Smooth muscle cell (in vitro differentiated cells): ENCODE measurements at regions not wholly inside any gene's neighbourhood (a gene's known extent, or its start where the extent isn't known, plus 50 kb on each side); places are given as distances from the start of the nearest gene placed in this dataset.

Experiments used
- DNase-seq: peaks from one replicate; lab custom pipeline; 2025; ENCODE audit not compliant: unreplicated experiment; lab: John Stamatoyannopoulos, UW
- H2AFZ ChIP-seq: fragments of 200-600 bp; sonication (generic); 2 replicates; pipeline ENCODE4 v1.6.0; 2016; ENCODE audit warnings: antibody characterized with exemption, low read depth, mild to moderate bottlenecking
- H3F3A ChIP-seq: fragments of 200-600 bp; sonication (generic); 2 replicates; pipeline ENCODE4 v1.6.0; 2017; ENCODE audit warnings: antibody characterized with exemption, low read depth
- H3K27ac ChIP-seq: fragments of 200-600 bp; sonication (generic); 2 replicates; pipeline ENCODE4 v1.5.1; 2016; ENCODE audit warnings: low read depth, mild to moderate bottlenecking
- H3K27me3 ChIP-seq: fragments of 200-600 bp; sonication (generic); 2 replicates; pipeline ENCODE4 v1.6.1; 2016; ENCODE audit warnings: low read depth, mild to moderate bottlenecking
- H3K36me3 ChIP-seq: fragments of 200-600 bp; sonication (generic); 2 replicates; pipeline ENCODE4 v1.5.1; 2016; ENCODE audit warnings: low read depth
- H3K4me1 ChIP-seq: fragments of 200-600 bp; sonication (generic); 2 replicates; pipeline ENCODE4 v1.5.1; 2016; ENCODE audit warnings: low read depth
- H3K4me2 ChIP-seq: fragments of 200-600 bp; sonication (generic); 2 replicates; pipeline ENCODE4 v1.6.0; 2016; ENCODE audit warnings: mild to moderate bottlenecking
- H3K4me3 ChIP-seq: fragments of 200-600 bp; sonication (generic); 2 replicates; pipeline ENCODE4 v1.5.1; 2016; ENCODE audit warnings: mild to moderate bottlenecking
- H3K79me2 ChIP-seq: fragments of 200-600 bp; sonication (generic); 2 replicates; pipeline ENCODE4 v1.6.0; 2016; ENCODE audit warnings: low read depth, mild to moderate bottlenecking
- H3K9ac ChIP-seq: fragments of 200-600 bp; sonication (generic); 2 replicates; pipeline ENCODE4 v1.6.0; 2016; ENCODE audit warnings: low read depth
- H3K9me3 ChIP-seq: fragments of 200-600 bp; sonication (generic); replicated peaks from 2 replicates; pipeline ENCODE4 v1.5.1; 2016; ENCODE audit warnings: low read depth
- H4K20me1 ChIP-seq: fragments of 200-600 bp; sonication (generic); 2 replicates; pipeline ENCODE4 v1.6.0; 2016; ENCODE audit warnings: low read depth
- WGBS: methylation state at CpG from one replicate; pipeline ENCODE4 v1.1.7; 2016; ENCODE audit warnings: low lambda C conversion rate; 5-methylcytosine and 5-hydroxymethylcytosine counted together
- TF ChIP-seq, protein P1 (sequence below): fragments of 200-600 bp; sonication (generic); IDR thresholded peaks from 2 replicates; pipeline ENCODE4 v1.5.1; 2017; ENCODE audit warnings: borderline replicate concordance, mild to moderate bottlenecking, antibody characterized with exemption; ENCODE audit not compliant: insufficient read depth, poor library complexity, severe bottlenecking

DNA sequence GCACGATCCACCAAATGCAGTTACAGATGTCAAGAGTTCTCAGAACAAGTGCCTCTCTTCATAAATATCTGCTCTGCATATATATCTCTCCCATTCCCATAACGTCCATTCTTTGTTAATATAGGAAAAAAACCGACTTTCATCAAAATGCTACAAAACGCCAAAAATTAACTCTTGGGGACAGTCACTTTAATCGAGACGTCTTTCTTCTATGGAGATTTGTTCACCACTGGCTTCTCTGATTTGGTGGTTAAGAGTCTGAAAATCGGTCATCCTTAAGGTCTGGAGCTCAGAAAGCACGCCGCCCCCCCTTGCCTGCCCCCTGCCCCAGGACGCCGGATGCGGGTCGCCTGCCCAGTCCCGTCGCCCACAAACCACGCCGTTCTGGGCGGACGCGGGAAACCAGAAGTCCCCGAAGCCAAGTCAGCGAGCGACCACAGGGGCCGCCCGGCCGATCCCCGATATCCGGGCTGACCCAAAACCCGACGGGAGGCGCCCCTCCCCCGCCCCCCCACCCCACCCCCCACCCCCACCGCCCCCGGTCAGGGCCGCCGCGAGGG is 252.7 kb downstream of the TJP1 start:
- no peaks in the 10 kb centered on the region for H4K20me1 ChIP-seq
- H2AFZ ChIP-seq: no peak overlapping the region
- peak overlapping the region; percentile 74 for H3K4me3 ChIP-seq
- no peak for DNase-seq
- TF ChIP-seq, protein P1, sequence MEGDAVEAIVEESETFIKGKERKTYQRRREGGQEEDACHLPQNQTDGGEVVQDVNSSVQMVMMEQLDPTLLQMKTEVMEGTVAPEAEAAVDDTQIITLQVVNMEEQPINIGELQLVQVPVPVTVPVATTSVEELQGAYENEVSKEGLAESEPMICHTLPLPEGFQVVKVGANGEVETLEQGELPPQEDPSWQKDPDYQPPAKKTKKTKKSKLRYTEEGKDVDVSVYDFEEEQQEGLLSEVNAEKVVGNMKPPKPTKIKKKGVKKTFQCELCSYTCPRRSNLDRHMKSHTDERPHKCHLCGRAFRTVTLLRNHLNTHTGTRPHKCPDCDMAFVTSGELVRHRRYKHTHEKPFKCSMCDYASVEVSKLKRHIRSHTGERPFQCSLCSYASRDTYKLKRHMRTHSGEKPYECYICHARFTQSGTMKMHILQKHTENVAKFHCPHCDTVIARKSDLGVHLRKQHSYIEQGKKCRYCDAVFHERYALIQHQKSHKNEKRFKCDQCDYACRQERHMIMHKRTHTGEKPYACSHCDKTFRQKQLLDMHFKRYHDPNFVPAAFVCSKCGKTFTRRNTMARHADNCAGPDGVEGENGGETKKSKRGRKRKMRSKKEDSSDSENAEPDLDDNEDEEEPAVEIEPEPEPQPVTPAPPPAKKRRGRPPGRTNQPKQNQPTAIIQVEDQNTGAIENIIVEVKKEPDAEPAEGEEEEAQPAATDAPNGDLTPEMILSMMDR: no peak
- no peak overlapping the region for H3K27ac ChIP-seq
- peak overlapping the region; percentile 96 for H3K4me2 ChIP-seq
- H3K4me1 ChIP-seq: peaks cover 15% of the 10 kb centered on the region
- H3K9me3 ChIP-seq: no peaks in the 10 kb centered on the region
- WGBS: 9% methylated on average over 23 of the region's 37 CpGs
- H3K36me3 ChIP-seq: no peaks in the 10 kb centered on the region
- no peaks in the 10 kb centered on the region for H3F3A ChIP-seq
- H3K79me2 ChIP-seq: no peaks in the 10 kb centered on the region
- H3K27me3 ChIP-seq: peaks cover 72% of the 10 kb centered on the region
- H3K9ac ChIP-seq: no peak overlapping the region

DNA sequence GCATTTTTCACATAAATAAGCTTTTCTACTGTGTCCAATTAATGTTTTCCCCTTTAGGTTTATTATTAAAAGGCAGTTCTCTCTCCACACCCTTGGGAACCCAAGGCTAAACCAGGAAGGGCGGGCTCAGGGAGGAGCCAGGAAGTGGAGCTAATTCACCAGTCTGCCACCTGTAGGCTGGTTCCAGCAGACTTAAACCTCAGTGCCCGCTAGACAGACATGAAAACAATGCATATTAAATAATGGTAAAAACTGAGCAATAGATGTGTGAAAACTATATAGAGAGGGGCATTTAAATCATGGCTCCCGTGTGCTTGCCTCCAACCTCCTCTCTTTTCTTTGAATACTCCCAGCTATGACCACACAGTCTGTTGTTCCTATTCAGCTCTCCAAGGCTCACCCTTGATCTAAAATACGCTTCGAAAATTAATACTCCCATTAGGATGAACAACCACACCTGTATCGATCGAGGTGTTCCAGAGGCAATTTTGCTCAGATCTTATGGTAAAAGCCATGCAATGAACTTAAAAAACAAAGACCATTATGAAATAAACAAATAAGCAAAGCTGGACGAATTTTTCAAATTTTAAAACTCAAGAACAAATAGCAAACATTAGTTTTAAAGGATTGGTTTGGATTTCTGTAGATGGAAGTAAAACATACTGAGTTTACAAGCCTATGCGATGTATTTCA is 253.3 kb downstream of the TJP1 start:
- no peak for DNase-seq
- WGBS: 49% methylated on average over 9 of the region's 9 CpGs
- no peak overlapping the region for H3K4me3 ChIP-seq
- H3K9me3 ChIP-seq: no peaks in the 10 kb centered on the region
- H3K27ac ChIP-seq: no peak overlapping the region
- peaks cover 66% of the 10 kb centered on the region for H3K27me3 ChIP-seq
- H3F3A ChIP-seq: no peaks in the 10 kb centered on the region
- H3K36me3 ChIP-seq: no peaks in the 10 kb centered on the region
- peaks cover 15% of the 10 kb centered on the region for H3K4me1 ChIP-seq
- TF ChIP-seq, protein P1: peak; percentile 10
- no peaks in the 10 kb centered on the region for H3K79me2 ChIP-seq
- H4K20me1 ChIP-seq: no peaks in the 10 kb centered on the region
- no peak overlapping the region for H3K9ac ChIP-seq
- H2AFZ ChIP-seq: no peak overlapping the region
- H3K4me2 ChIP-seq: peak overlapping the region; percentile 96

DNA sequence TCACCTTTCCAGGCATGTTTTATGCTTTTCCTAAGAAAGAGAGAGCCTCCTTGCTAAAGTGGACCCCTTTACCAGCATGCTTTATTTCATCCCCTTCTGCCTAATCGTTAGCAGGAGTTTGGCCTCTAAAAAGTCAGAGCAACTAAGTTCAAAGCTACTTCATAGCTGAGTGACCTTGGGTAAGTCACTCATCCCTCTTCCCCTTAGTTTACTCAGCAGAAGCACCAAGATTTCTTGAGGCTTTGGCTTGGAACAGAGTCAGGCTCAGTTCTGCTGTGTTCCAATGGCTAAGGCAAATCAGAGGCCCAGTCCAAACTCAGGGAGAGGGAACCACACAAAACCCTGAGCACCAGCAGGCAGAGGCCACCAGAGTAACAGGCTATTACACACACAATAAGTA is 254.9 kb downstream of the TJP1 start:
- TF ChIP-seq, protein P1: no peak
- H3K4me3 ChIP-seq: no peak overlapping the region
- H3K9ac ChIP-seq: no peak overlapping the region
- H3K9me3 ChIP-seq: no peaks in the 10 kb centered on the region
- no peak overlapping the region for H3K27ac ChIP-seq
- H3K79me2 ChIP-seq: no peaks in the 10 kb centered on the region
- peaks cover 49% of the 10 kb centered on the region for H3K27me3 ChIP-seq
- DNase-seq: no peak
- H3F3A ChIP-seq: no peaks in the 10 kb centered on the region
- no peaks in the 10 kb centered on the region for H4K20me1 ChIP-seq
- no peak overlapping the region for H2AFZ ChIP-seq
- no peak overlapping the region for H3K4me2 ChIP-seq
- H3K36me3 ChIP-seq: no peaks in the 10 kb centered on the region
- peaks cover 12% of the 10 kb centered on the region for H3K4me1 ChIP-seq
- 95% methylated on average over 1 of the region's 1 CpG for WGBS

DNA sequence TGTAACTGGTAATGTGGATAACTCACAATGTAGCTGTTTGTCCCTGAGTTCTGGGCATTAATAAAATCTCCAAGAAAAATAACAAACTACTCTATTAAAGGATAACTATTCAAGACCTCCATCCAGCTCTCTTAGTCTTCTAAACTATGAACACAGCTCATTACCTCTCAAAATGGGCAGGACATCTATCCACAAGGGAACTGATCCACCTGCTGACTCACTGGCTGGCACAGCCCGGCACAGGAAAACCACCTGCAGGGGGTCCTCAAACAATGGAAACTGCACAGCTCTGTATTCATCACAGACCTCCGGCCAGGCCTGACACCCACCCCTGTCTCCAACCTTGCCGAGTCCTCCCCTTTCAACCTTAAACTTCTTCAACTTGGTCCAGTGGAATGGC is 255.4 kb downstream of the TJP1 start:
- no peak overlapping the region for H3K4me2 ChIP-seq
- H3K27me3 ChIP-seq: peaks cover 45% of the 10 kb centered on the region
- TF ChIP-seq, protein P1: no peak
- H3K79me2 ChIP-seq: no peaks in the 10 kb centered on the region
- H3K9me3 ChIP-seq: no peaks in the 10 kb centered on the region
- H3K27ac ChIP-seq: no peak overlapping the region
- no peaks in the 10 kb centered on the region for H4K20me1 ChIP-seq
- no peak overlapping the region for H2AFZ ChIP-seq
- peaks cover 7% of the 10 kb centered on the region for H3K4me1 ChIP-seq
- no peaks in the 10 kb centered on the region for H3F3A ChIP-seq
- no peak overlapping the region for H3K9ac ChIP-seq
- no peaks in the 10 kb centered on the region for H3K36me3 ChIP-seq
- no peak overlapping the region for H3K4me3 ChIP-seq
- 84% methylated on average over 3 of the region's 3 CpGs for WGBS
- DNase-seq: no peak
